HEK293 (cell line): ENCODE measurements at regions not wholly inside any gene's neighbourhood (a gene's known extent, or its start where the extent isn't known, plus 50 kb on each side); places are given as distances from the start of the nearest gene placed in this dataset.

Experiments used
- CTCF ChIA-PET: fragments of 350-600 bp; formaldehyde crosslinking; extraction: SDS; loops from one replicate; lab custom pipeline; 2021; ENCODE audit warnings: antibody characterized with exemption; lab: Yijun Ruan, JAX
- POLR2A ChIA-PET: fragments of 300-600 bp; formaldehyde crosslinking; extraction: SDS; loops from one replicate; lab custom pipeline; 2020; ENCODE audit warnings: antibody characterized with exemption, inconsistent platforms; lab: Yijun Ruan, JAX
- H3K27ac ChIP-seq: fragments of 200-500 bp; sonication (Bioruptor generic); 2 replicates; pipeline ENCODE4 v1.5.1; 2014; ENCODE audit warnings: low read depth, low read length, control low read depth, inconsistent platforms; ENCODE audit errors: extremely low read depth
- H3K36me3 ChIP-seq, 2 experiments: fragments of 200-500 bp in 1 of 2; sonication (Bioruptor generic) in 1 of 2; 1 replicate in 1 of 2; 2 replicates in 1 of 2; pipeline ENCODE4 v1.5.1; 2014 to 2017; ENCODE audit warnings: inconsistent platforms in 2 of 2, low read length in 2 of 2; ENCODE audit not compliant: control insufficient read depth in 2 of 2, insufficient read depth in 1 of 2
- H3K4me1 ChIP-seq: fragments of 200-500 bp; sonication (Bioruptor generic); 2 replicates; pipeline ENCODE4 v1.5.1; 2014; ENCODE audit warnings: mild to moderate bottlenecking, low read length, inconsistent platforms; ENCODE audit not compliant: control insufficient read depth, insufficient read depth
- H3K4me3 ChIP-seq: 2 replicates; pipeline ENCODE4 v1.5.1; 2011; ENCODE audit warnings: low read depth, mild to moderate bottlenecking, control low read depth, low read length, moderate library complexity
- H3K9me3 ChIP-seq: fragments of 200-500 bp; sonication (Bioruptor generic); 2 replicates; pipeline ENCODE4 v1.5.1; 2014; ENCODE audit warnings: low read depth, low read length, inconsistent platforms; ENCODE audit not compliant: control insufficient read depth, insufficient read depth
- KLF8 ChIP-seq: fragments of 450-650 bp; formaldehyde crosslinking; IDR thresholded peaks from 2 replicates; pipeline ENCODE4 v1.5.1; 2016; ENCODE audit warnings: missing biosample characterization, missing genetic modification characterization
- MYNN ChIP-seq: fragments of 450-650 bp; formaldehyde crosslinking; IDR thresholded peaks from 2 replicates; pipeline ENCODE4 v1.5.1; 2016; ENCODE audit warnings: missing biosample characterization, missing genetic modification characterization, borderline replicate concordance
- OVOL3 ChIP-seq: fragments of 450-650 bp; formaldehyde crosslinking; IDR thresholded peaks from 2 replicates; pipeline ENCODE4 v1.5.1; 2016; ENCODE audit warnings: missing biosample characterization, missing genetic modification characterization
- SALL2 ChIP-seq: fragments of 450-650 bp; formaldehyde crosslinking; IDR thresholded peaks from 2 replicates; pipeline ENCODE4 v1.5.0; 2017; ENCODE audit warnings: missing biosample characterization, mild to moderate bottlenecking, missing genetic modification characterization, borderline replicate concordance
- YY1 ChIP-seq: fragments of 450-650 bp; formaldehyde crosslinking; IDR thresholded peaks from 2 replicates; pipeline ENCODE4 v1.5.1; 2018; ENCODE audit warnings: missing biosample characterization, missing genetic modification characterization
- ZFP3 ChIP-seq: fragments of 450-650 bp; formaldehyde crosslinking; IDR thresholded peaks from 2 replicates; pipeline ENCODE4 v1.5.1; 2016; ENCODE audit warnings: low read depth, missing biosample characterization, missing genetic modification characterization
- ZNF146 ChIP-seq: fragments of 450-650 bp; formaldehyde crosslinking; IDR thresholded peaks from 2 replicates; pipeline ENCODE4 v1.5.1; 2016; ENCODE audit warnings: missing biosample characterization, missing genetic modification characterization
- ZNF248 ChIP-seq: fragments of 450-650 bp; formaldehyde crosslinking; IDR thresholded peaks from 2 replicates; pipeline ENCODE4 v1.5.1; 2017; ENCODE audit warnings: missing biosample characterization, missing genetic modification characterization
- ZNF311 ChIP-seq: fragments of 450-650 bp; formaldehyde crosslinking; IDR thresholded peaks from 2 replicates; pipeline ENCODE4 v1.5.1; 2017; ENCODE audit warnings: missing biosample characterization, missing genetic modification characterization, borderline replicate concordance
- ZNF404 ChIP-seq: fragments of 450-650 bp; formaldehyde crosslinking; IDR thresholded peaks from 2 replicates; pipeline ENCODE4 v1.5.1; 2017; ENCODE audit warnings: missing biosample characterization, missing genetic modification characterization
- ZNF544 ChIP-seq: fragments of 450-650 bp; formaldehyde crosslinking; IDR thresholded peaks from 2 replicates; pipeline ENCODE4 v1.5.0; 2017; ENCODE audit warnings: missing biosample characterization, missing genetic modification characterization
- ZNF558 ChIP-seq: fragments of 450-650 bp; formaldehyde crosslinking; IDR thresholded peaks from 2 replicates; pipeline ENCODE4 v1.5.1; 2016; ENCODE audit warnings: missing biosample characterization, missing genetic modification characterization
- ZNF585B ChIP-seq: fragments of 450-650 bp; formaldehyde crosslinking; IDR thresholded peaks from 2 replicates; pipeline ENCODE4 v1.5.1; 2016; ENCODE audit warnings: missing biosample characterization, missing genetic modification characterization
- ZNF600 ChIP-seq: fragments of 450-650 bp; formaldehyde crosslinking; IDR thresholded peaks from 2 replicates; pipeline ENCODE4 v1.5.1; 2016; ENCODE audit warnings: missing biosample characterization, missing genetic modification characterization
- ZNF610 ChIP-seq: fragments of 450-650 bp; formaldehyde crosslinking; IDR thresholded peaks from 2 replicates; pipeline ENCODE4 v1.5.1; 2016; ENCODE audit warnings: missing biosample characterization, missing genetic modification characterization, borderline replicate concordance
- ZNF621 ChIP-seq: fragments of 450-650 bp; formaldehyde crosslinking; IDR thresholded peaks from 2 replicates; pipeline ENCODE4 v1.5.1; 2017; ENCODE audit warnings: missing biosample characterization, missing genetic modification characterization
- ZNF654 ChIP-seq: fragments of 450-650 bp; formaldehyde crosslinking; IDR thresholded peaks from 2 replicates; pipeline ENCODE4 v1.5.1; 2016; ENCODE audit warnings: low read depth, missing biosample characterization, missing genetic modification characterization
- ZNF660 ChIP-seq: fragments of 450-650 bp; IDR thresholded peaks from 2 replicates; pipeline ENCODE4 v1.5.1; 2018; ENCODE audit warnings: missing biosample characterization, mild to moderate bottlenecking, missing genetic modification characterization
- ZNF701 ChIP-seq: fragments of 450-650 bp; formaldehyde crosslinking; IDR thresholded peaks from 2 replicates; pipeline ENCODE4 v1.5.1; 2016; ENCODE audit warnings: missing biosample characterization, missing genetic modification characterization
- ZNF707 ChIP-seq: fragments of 450-650 bp; formaldehyde crosslinking; IDR thresholded peaks from 2 replicates; pipeline ENCODE4 v1.5.1; 2016; ENCODE audit warnings: missing biosample characterization, missing genetic modification characterization
- ZNF776 ChIP-seq: fragments of 450-650 bp; formaldehyde crosslinking; IDR thresholded peaks from 2 replicates; pipeline ENCODE4 v1.5.0; 2017; ENCODE audit warnings: missing biosample characterization, missing genetic modification characterization, borderline replicate concordance
- ZNF843 ChIP-seq: fragments of 450-650 bp; formaldehyde crosslinking; IDR thresholded peaks from 2 replicates; pipeline ENCODE4 v1.5.1; 2016; ENCODE audit warnings: missing biosample characterization, missing genetic modification characterization
- ZSCAN16 ChIP-seq: fragments of 450-650 bp; formaldehyde crosslinking; IDR thresholded peaks from 2 replicates; pipeline ENCODE4 v1.5.1; 2016; ENCODE audit warnings: missing biosample characterization, missing genetic modification characterization
- TF ChIP-seq, protein P1 (sequence below): fragments of 450-650 bp; formaldehyde crosslinking; optimal IDR thresholded peaks from 2 replicates; pipeline ENCODE3; 2016; ENCODE audit warnings: missing biosample characterization, mild to moderate bottlenecking, missing genetic modification characterization
- TF ChIP-seq, protein P2 (sequence below): fragments of 450-650 bp; formaldehyde crosslinking; IDR thresholded peaks from 2 replicates; pipeline ENCODE4 v1.5.1; 2016; ENCODE audit warnings: missing biosample characterization, missing genetic modification characterization
- TF ChIP-seq, protein P3 (sequence below): fragments of 450-650 bp; formaldehyde crosslinking; IDR thresholded peaks from 2 replicates; pipeline ENCODE4 v1.5.1; 2016; ENCODE audit warnings: missing biosample characterization, missing genetic modification characterization
- TF ChIP-seq, protein P4 (sequence below): fragments of 450-650 bp; formaldehyde crosslinking; IDR thresholded peaks from 2 replicates; pipeline ENCODE4 v1.5.1; 2017; ENCODE audit warnings: missing biosample characterization, missing genetic modification characterization
- TF ChIP-seq, protein P5 (sequence below): fragments of 450-650 bp; formaldehyde crosslinking; IDR thresholded peaks from 2 replicates; pipeline ENCODE4 v1.5.0; 2017; ENCODE audit warnings: missing biosample characterization, missing genetic modification characterization, borderline replicate concordance

DNA sequence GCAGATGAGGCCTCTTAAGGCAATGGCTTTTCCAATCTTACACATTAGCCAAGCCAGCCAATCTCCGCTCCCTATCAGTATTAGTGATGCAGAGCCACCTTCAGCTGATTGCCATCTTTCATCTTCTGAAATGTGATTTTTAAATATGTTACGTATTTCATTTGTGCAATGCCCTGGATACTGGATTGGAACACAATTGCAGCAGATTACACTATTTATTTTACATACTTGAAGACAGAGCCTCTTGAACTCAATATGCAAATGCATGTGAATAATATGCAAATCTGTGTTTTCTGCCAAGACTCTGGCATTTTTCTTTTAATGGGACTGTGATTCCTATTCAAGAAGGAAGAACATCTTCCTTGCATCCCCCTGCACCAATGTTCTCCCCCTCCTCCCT is 90.5 kb downstream of the GRIN2B start:
- POLR2A ChIA-PET: no interaction called here
- CTCF ChIA-PET: no interaction called here
- no peak overlapping the region for H3K27ac ChIP-seq
- no peaks in the 10 kb centered on the region for H3K4me1 ChIP-seq
- H3K9me3 ChIP-seq: no peaks in the 10 kb centered on the region
- no peak overlapping the region for H3K4me3 ChIP-seq
- H3K36me3 ChIP-seq: no peaks in the 10 kb centered on the region
- TF ChIP-seq KLF8 (tag by site-specific recombination): no peak
- TF ChIP-seq OVOL3 (tag by site-specific recombination): no peak
- TF ChIP-seq, protein P1, sequence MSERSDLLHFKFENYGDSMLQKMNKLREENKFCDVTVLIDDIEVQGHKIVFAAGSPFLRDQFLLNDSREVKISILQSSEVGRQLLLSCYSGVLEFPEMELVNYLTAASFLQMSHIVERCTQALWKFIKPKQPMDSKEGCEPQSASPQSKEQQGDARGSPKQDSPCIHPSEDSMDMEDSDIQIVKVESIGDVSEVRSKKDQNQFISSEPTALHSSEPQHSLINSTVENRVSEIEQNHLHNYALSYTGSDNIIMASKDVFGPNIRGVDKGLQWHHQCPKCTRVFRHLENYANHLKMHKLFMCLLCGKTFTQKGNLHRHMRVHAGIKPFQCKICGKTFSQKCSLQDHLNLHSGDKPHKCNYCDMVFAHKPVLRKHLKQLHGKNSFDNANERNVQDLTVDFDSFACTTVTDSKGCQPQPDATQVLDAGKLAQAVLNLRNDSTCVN (tag by site-specific recombination): no peak
- no peak for TF ChIP-seq ZNF404
- no peak for TF ChIP-seq ZNF248 (tag by site-specific recombination)
- TF ChIP-seq ZNF600: no peak
- no peak for TF ChIP-seq ZNF843
- no peak for TF ChIP-seq ZNF701 (tag by site-specific recombination)
- TF ChIP-seq ZSCAN16: no peak
- no peak for TF ChIP-seq ZNF311
- no peak for TF ChIP-seq ZNF585B (tag by site-specific recombination)
- no peak for TF ChIP-seq ZNF558 (tag by site-specific recombination)
- no peak for TF ChIP-seq SALL2 (tag by site-specific recombination)
- TF ChIP-seq, protein P2, sequence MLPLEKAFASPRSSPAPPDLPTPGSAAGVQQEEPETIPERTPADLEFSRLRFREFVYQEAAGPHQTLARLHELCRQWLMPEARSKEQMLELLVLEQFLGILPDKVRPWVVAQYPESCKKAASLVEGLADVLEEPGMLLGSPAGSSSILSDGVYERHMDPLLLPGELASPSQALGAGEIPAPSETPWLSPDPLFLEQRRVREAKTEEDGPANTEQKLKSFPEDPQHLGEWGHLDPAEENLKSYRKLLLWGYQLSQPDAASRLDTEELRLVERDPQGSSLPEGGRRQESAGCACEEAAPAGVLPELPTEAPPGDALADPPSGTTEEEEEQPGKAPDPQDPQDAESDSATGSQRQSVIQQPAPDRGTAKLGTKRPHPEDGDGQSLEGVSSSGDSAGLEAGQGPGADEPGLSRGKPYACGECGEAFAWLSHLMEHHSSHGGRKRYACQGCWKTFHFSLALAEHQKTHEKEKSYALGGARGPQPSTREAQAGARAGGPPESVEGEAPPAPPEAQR (tag by site-specific recombination): no peak
- no peak for TF ChIP-seq ZNF610
- no peak for TF ChIP-seq ZFP3
- no peak for TF ChIP-seq MYNN
- TF ChIP-seq, protein P3, sequence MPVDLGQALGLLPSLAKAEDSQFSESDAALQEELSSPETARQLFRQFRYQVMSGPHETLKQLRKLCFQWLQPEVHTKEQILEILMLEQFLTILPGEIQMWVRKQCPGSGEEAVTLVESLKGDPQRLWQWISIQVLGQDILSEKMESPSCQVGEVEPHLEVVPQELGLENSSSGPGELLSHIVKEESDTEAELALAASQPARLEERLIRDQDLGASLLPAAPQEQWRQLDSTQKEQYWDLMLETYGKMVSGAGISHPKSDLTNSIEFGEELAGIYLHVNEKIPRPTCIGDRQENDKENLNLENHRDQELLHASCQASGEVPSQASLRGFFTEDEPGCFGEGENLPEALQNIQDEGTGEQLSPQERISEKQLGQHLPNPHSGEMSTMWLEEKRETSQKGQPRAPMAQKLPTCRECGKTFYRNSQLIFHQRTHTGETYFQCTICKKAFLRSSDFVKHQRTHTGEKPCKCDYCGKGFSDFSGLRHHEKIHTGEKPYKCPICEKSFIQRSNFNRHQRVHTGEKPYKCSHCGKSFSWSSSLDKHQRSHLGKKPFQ: no peak
- no peak for TF ChIP-seq ZNF621 (tag by site-specific recombination)
- no peak for TF ChIP-seq ZNF654 (tag by site-specific recombination)

DNA sequence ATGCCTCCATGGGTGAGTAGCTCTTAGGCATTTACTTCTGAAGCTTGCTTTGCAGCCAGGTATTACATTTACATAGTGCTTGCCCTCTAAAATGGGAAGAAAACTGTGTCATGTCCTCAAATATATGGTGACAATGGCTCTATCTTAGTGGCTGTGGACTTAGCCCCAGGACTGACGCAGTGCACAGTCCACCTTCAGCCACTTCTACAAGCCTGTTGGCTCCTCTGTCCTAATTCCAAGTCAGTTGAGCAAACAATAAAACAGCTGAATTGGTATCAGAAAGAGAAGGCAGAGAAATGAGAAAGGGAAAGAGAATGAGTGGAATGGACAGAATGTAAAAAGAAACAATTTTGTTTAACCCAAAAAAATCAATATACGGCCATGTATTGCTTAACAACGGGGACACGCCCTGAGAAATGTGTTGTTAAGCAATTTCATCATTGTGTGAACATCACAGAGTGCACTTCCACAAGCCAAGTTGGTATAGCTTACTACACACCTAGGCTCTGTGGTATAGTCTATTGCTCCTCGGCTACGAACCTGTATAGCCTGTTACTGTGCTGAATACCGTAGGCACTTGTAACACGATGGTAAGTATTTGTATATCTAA is 93.5 kb downstream of the GRIN2B start:
- no peak overlapping the region for H3K4me3 ChIP-seq
- no peaks in the 10 kb centered on the region for H3K4me1 ChIP-seq
- ChIA-PET CTCF (no interaction called here), POLR2A (no interaction called here)
- no peak overlapping the region for H3K27ac ChIP-seq
- no peak for TF ChIP-seq ZNF544 (tag by site-specific recombination)
- H3K36me3 ChIP-seq: no peaks in the 10 kb centered on the region
- no peaks in the 10 kb centered on the region for H3K9me3 ChIP-seq

DNA sequence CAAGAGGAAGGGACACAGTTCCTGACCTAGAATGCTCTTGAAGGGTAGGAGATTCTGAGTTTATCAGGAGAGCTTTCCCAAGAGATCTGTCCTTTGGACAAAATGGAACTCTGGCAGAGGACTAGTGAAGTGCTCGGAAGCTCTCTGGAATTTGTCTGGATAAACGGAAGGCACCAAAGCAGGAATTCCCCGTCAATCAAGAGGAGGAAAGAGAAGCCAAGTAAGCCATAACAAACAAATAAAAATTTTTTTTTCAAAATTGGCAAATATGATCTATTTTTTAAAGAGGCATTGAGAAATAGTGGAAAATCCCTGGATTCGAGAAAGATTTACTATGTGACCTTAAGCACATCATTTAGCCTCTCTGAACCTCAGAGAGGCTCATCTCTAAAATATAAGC is 99.2 kb downstream of the GRIN2B start:
- H3K27ac ChIP-seq: no peak overlapping the region
- POLR2A ChIA-PET: no interaction called here
- no peaks in the 10 kb centered on the region for H3K4me1 ChIP-seq
- CTCF ChIA-PET: no interaction called here
- no peak overlapping the region for H3K4me3 ChIP-seq
- H3K36me3 ChIP-seq: no peaks in the 10 kb centered on the region
- H3K9me3 ChIP-seq: no peaks in the 10 kb centered on the region
- TF ChIP-seq ZNF707 (tag by site-specific recombination): no peak
- TF ChIP-seq, protein P4, sequence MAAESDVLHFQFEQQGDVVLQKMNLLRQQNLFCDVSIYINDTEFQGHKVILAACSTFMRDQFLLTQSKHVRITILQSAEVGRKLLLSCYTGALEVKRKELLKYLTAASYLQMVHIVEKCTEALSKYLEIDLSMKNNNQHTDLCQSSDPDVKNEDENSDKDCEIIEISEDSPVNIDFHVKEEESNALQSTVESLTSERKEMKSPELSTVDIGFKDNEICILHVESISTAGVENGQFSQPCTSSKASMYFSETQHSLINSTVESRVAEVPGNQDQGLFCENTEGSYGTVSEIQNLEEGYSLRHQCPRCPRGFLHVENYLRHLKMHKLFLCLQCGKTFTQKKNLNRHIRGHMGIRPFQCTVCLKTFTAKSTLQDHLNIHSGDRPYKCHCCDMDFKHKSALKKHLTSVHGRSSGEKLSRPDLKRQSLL: no peak
- no peak for TF ChIP-seq ZNF776 (tag by site-specific recombination)
- TF ChIP-seq YY1 (tag by site-specific recombination): no peak
- TF ChIP-seq ZNF146 (tag by site-specific recombination): no peak
- TF ChIP-seq, protein P5, sequence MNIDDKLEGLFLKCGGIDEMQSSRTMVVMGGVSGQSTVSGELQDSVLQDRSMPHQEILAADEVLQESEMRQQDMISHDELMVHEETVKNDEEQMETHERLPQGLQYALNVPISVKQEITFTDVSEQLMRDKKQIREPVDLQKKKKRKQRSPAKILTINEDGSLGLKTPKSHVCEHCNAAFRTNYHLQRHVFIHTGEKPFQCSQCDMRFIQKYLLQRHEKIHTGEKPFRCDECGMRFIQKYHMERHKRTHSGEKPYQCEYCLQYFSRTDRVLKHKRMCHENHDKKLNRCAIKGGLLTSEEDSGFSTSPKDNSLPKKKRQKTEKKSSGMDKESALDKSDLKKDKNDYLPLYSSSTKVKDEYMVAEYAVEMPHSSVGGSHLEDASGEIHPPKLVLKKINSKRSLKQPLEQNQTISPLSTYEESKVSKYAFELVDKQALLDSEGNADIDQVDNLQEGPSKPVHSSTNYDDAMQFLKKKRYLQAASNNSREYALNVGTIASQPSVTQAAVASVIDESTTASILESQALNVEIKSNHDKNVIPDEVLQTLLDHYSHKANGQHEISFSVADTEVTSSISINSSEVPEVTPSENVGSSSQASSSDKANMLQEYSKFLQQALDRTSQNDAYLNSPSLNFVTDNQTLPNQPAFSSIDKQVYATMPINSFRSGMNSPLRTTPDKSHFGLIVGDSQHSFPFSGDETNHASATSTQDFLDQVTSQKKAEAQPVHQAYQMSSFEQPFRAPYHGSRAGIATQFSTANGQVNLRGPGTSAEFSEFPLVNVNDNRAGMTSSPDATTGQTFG: no peak
- no peak for TF ChIP-seq ZNF660 (tag by site-specific recombination)
